Natural killer cell (primary cell): ENCODE measurements at regions not wholly inside any gene's neighbourhood (a gene's known extent, or its start where the extent isn't known, plus 50 kb on each side); places are given as distances from the start of the nearest gene placed in this dataset.

ENCODE experiments used
- ATAC-seq, 3 donors: fragments of 150-1000 bp in 2 of 3; fragments of 200-7000 bp in 1 of 3; cut with Tn5 transposase; 1 replicate in 1 of 3; 2 replicates in 2 of 3; pipeline ENCODE4 v1.10.0; 2021; ENCODE audit warnings: mild to moderate bottlenecking in 2 of 3, moderate library complexity in 2 of 3
- DNase-seq, 2 donors: peaks; one replicate each; pipeline versions ENCODE4 v3.0.0 to v3.0.0-alpha.2; 2013 to 2021; ENCODE audit warnings: mixed read lengths in 1 of 2
- H3K27ac ChIP-seq: one replicate; pipeline ENCODE4 v1.5.1; 2013; ENCODE audit warnings: mild to moderate bottlenecking, low read length
- H3K27me3 ChIP-seq: one replicate; pipeline ENCODE4 v1.6.1; 2013; ENCODE audit warnings: low read length; ENCODE audit not compliant: control insufficient read depth, insufficient read depth
- H3K36me3 ChIP-seq: one replicate; pipeline ENCODE4 v1.6.1; 2013; ENCODE audit warnings: low read length; ENCODE audit not compliant: control insufficient read depth, insufficient read depth
- H3K4me1 ChIP-seq: one replicate; pipeline ENCODE4 v1.6.1; 2013; ENCODE audit warnings: low read length; ENCODE audit not compliant: control insufficient read depth, insufficient read depth
- H3K4me3 ChIP-seq: one replicate; pipeline ENCODE4 v1.5.1; 2013; ENCODE audit warnings: low read length
- H3K9me3 ChIP-seq: one replicate; pipeline ENCODE4 v1.6.1; 2013; ENCODE audit warnings: low read length; ENCODE audit not compliant: control insufficient read depth, insufficient read depth
- H3K27ac Mint-ChIP-seq, 2 donors: one replicate each; pipeline ENCODE4 v1.8.0; 2022; ENCODE audit warnings: mild to moderate bottlenecking in 2 of 2, mixed read lengths in 2 of 2, moderate library complexity in 1 of 2
- H3K27me3 Mint-ChIP-seq, 2 donors: one replicate each; pipeline ENCODE4 v1.8.0; 2022; ENCODE audit warnings: low read depth in 2 of 2, mixed read lengths in 2 of 2
- H3K36me3 Mint-ChIP-seq: one replicate; pipeline ENCODE4 v1.8.0; 2022; ENCODE audit warnings: mixed read lengths
- H3K4me1 Mint-ChIP-seq, 2 donors: one replicate each; pipeline ENCODE4 v1.8.0; 2022; ENCODE audit warnings: mixed read lengths in 2 of 2
- H3K4me3 Mint-ChIP-seq: one replicate; pipeline ENCODE4 v1.8.0; 2022; ENCODE audit warnings: mild to moderate bottlenecking, moderate library complexity, mixed read lengths
- H3K9me3 Mint-ChIP-seq, 2 donors: one replicate each; pipeline ENCODE4 v1.8.0; 2022; ENCODE audit warnings: mixed read lengths in 2 of 2
- CTCF ChIP-seq: fragments of 200-600 bp; IDR thresholded peaks from one replicate; pipeline ENCODE4 v1.8.0; 2022; ENCODE audit warnings: antibody characterized with exemption
- WGBS: methylation state at CpG from one replicate; pipeline ENCODE4 v1.1.7; 2013; ENCODE audit warnings: missing lambda C conversion rate; ENCODE audit not compliant: insufficient coverage; 5-methylcytosine and 5-hydroxymethylcytosine counted together
- intact Hi-C: fragments of 100-400 bp; cut with micrococcal nuclease; formaldehyde crosslinking; loops from one replicate; pipeline ENCODE4 v1.14.2; 2022

GRCh38 chr5:52728686-52729085 is 59.0 kb upstream of the ITGA1 start:
- intact Hi-C loops: no loop called here
- WGBS: 70% methylated on average over 4 of the region's 5 CpGs

DNA sequence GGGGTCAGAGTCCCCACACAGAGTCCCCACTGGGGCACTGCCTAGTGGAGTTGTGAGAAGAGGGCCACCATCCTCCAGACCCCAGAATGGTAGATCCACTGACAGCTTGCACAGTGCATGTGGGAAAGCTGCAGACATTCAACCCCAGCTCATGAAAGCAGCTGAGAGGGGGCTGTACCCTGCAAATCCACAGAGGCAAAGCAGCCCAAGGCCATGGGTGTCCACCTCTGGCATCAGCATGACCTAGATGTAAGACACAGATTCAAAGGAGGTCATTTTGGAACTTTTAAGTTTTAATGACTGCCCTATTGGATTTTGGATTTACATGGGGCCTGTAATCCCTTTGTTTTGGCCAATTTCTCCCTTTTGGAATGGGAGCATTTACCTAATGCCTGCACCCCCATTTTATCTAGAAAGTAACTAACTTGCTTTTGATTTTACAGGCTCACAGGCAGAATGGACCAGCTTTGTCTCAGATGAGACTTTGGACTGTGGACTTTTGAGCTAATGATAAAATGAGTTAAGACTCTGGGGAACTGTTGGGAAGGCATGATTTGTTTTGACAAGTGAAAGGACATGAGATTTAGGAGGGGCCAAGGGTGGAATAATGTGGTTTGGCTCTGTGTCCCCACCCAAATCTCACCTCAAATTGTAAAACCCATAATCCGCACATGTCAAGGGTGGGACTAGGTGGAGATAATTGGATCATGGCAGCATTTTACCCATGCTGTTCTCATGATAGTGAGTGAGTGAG is 56.3 kb upstream of the ITGA1 start:
- no CpG with 5 or more reads among the region's 1 CpG for WGBS
- TF ChIP-seq CTCF: no peak
- H3K4me1 Mint-ChIP-seq: peaks cover 0 to 15% of the 10 kb centered on the region in 2 donors
- no peak for DNase-seq
- H3K36me3 Mint-ChIP-seq: no peaks in the 10 kb centered on the region
- ATAC-seq: no peak
- H3K4me3 Mint-ChIP-seq: no peak overlapping the region
- H3K27me3 Mint-ChIP-seq: no peaks in the 10 kb centered on the region
- Histone ChIP-seq H3K9me3 (no peaks in the 10 kb centered on the region), H3K36me3 (no peaks in the 10 kb centered on the region), H3K4me1 (no peaks in the 10 kb centered on the region), H3K27me3 (no peaks in the 10 kb centered on the region), H3K27ac (no peak overlapping the region), H3K4me3 (no peak overlapping the region)
- no peak overlapping the region for H3K27ac Mint-ChIP-seq
- intact Hi-C loops: no loop called here
- no peaks in the 10 kb centered on the region for H3K9me3 Mint-ChIP-seq

More at GRCh38 chr5:52728686-52729085, 59.0 kb upstream of the ITGA1 start:
- H3K9me3 ChIP-seq: no peaks in the 10 kb centered on the region
- Mint-ChIP-seq H3K27ac (no peak overlapping the region), H3K4me1 (peaks cover 17 to 36% of the 10 kb centered on the region in 2 donors), H3K4me3 (no peak overlapping the region), H3K9me3 (no peaks in the 10 kb centered on the region), H3K27me3 (no peaks in the 10 kb centered on the region), H3K36me3 (no peaks in the 10 kb centered on the region)
- no peaks in the 10 kb centered on the region for H3K27me3 ChIP-seq
- no peak overlapping the region for H3K27ac ChIP-seq
- no peak overlapping the region for H3K4me3 ChIP-seq
- H3K4me1 ChIP-seq: peaks cover 12% of the 10 kb centered on the region
- no peaks in the 10 kb centered on the region for H3K36me3 ChIP-seq
- DNase-seq: no peak
- TF ChIP-seq CTCF: no peak
- ATAC-seq: no peak

GRCh38 chr5:52734557-52734956 is 53.2 kb upstream of the ITGA1 start:
- DNase-seq: no peak
- WGBS: 100% methylated on average over 1 of the region's 1 CpG
- no peak overlapping the region for H3K27ac ChIP-seq
- H3K4me3 Mint-ChIP-seq: no peak overlapping the region
- H3K36me3 Mint-ChIP-seq: no peaks in the 10 kb centered on the region
- TF ChIP-seq CTCF: no peak
- no peaks in the 10 kb centered on the region for H3K27me3 ChIP-seq
- ATAC-seq: no peak
- H3K9me3 Mint-ChIP-seq: no peaks in the 10 kb centered on the region
- no peaks in the 10 kb centered on the region for H3K27me3 Mint-ChIP-seq
- H3K36me3 ChIP-seq: no peaks in the 10 kb centered on the region
- H3K9me3 ChIP-seq: no peaks in the 10 kb centered on the region
- no peak overlapping the region for H3K4me3 ChIP-seq
- H3K27ac Mint-ChIP-seq: no peak overlapping the region
- intact Hi-C loops: no loop called here
- H3K4me1 ChIP-seq: no peaks in the 10 kb centered on the region
- peaks cover 0 to 13% of the 10 kb centered on the region in 2 donors for H3K4me1 Mint-ChIP-seq

- H3K4me1 ChIP-seq: no peaks in the 10 kb centered on the region
- ATAC-seq: no peak
- WGBS: 79% methylated on average over 4 of the region's 4 CpGs
- Mint-ChIP-seq H3K4me1 (peaks cover 0 to 13% of the 10 kb centered on the region in 2 donors), H3K36me3 (no peaks in the 10 kb centered on the region), H3K9me3 (no peaks in the 10 kb centered on the region), H3K4me3 (no peak overlapping the region), H3K27me3 (no peaks in the 10 kb centered on the region), H3K27ac (no peak overlapping the region)
- H3K4me3 ChIP-seq: no peak overlapping the region
- no peaks in the 10 kb centered on the region for H3K36me3 ChIP-seq
- DNase-seq: no peak
- TF ChIP-seq CTCF: no peak
- intact Hi-C loops: no loop called here
- no peaks in the 10 kb centered on the region for H3K27me3 ChIP-seq
- no peaks in the 10 kb centered on the region for H3K9me3 ChIP-seq
- no peak overlapping the region for H3K27ac ChIP-seq
These were observed 52.6 kb upstream of the ITGA1 start for GRCh38 chr5:52735139-52735538.
